ENCODE measurements at regions not wholly inside any gene's neighbourhood (a gene's known extent, or its start where the extent isn't known, plus 50 kb on each side); places are given as distances from the start of the nearest gene placed in this dataset.

GRCh38 chr10:107826171-107826570, 661.7 kb upstream of the SORCS1 start:
- Histone ChIP-seq H4K91ac (ENCODE audit: insufficient read depth, low read depth, low read length) (no peak overlapping the region), H3K56ac (ENCODE audit: extremely low read depth, insufficient read depth, low read length) (no peak overlapping the region), H3K18ac (ENCODE audit: low read depth, low read length) (no peak overlapping the region), H3K9me3 (ENCODE audit: control insufficient read depth, insufficient read depth, low read length) (no peaks in the 10 kb centered on the region; the same call in 1 of the 2 replicates), H2BK5ac (ENCODE audit: low read depth, low read length, poor library complexity, severe bottlenecking) (no peak overlapping the region), H3K14ac (replicated peaks; ENCODE audit: low read depth, low read length) (no peak overlapping the region), H2AK9ac (replicated peaks; ENCODE audit: low read depth, low read length, poor library complexity) (no peak overlapping the region), H4K8ac (ENCODE audit: low read depth in 2 of 2, low read length in 2 of 2) (no peak overlapping the region), H2BK15ac (ENCODE audit: low read depth, low read length) (no peak overlapping the region), H3K23ac (ENCODE audit: low read depth, low read length) (no peak overlapping the region), H3K4me2 (ENCODE audit: low read depth, low read length) (no peak overlapping the region), H2AK5ac (ENCODE audit: low read depth, low read length) (no peak overlapping the region), H4K20me1 (ENCODE audit: insufficient read depth, low read length) (no peaks in the 10 kb centered on the region), H3K27me3 (ENCODE audit: control insufficient read depth, insufficient read depth, low read length) (no peaks in the 10 kb centered on the region), H3K79me1 (ENCODE audit: low read depth in 1 of 2, low read length in 2 of 2) (no peaks in the 10 kb centered on the region), H3K9ac (ENCODE audit: low read depth, low read length) (no peak overlapping the region), H4K5ac (ENCODE audit: low read depth, low read length) (no peak overlapping the region), H3K4me1 (ENCODE audit: control insufficient read depth, insufficient read depth, low read length) (no peaks in the 10 kb centered on the region), H3K4ac (ENCODE audit: low read depth, low read length) (no peak overlapping the region), H3K36me3 (ENCODE audit: control insufficient read depth, insufficient read depth, low read length) (no peaks in the 10 kb centered on the region), H2BK120ac (ENCODE audit: low read depth, low read length) (no peak overlapping the region), H2BK20ac (ENCODE audit: low read depth, low read length) (no peak overlapping the region), H3K27ac (ENCODE audit: insufficient read depth, low read length) (no peak overlapping the region), H3K4me3 (ENCODE audit: insufficient read depth, low read depth, low read length) (no peak overlapping the region), H3K9me1 (ENCODE audit: insufficient read depth, low read length) (no peaks in the 10 kb centered on the region), H2AFZ (replicated peaks; ENCODE audit: low read length, poor library complexity) (no peak overlapping the region)
- no TSS peak for BruUV-seq (replicated peaks)
- in situ Hi-C loops (cut with MboI; ENCODE audit: low sequenced_read_pairs) = no loop called here
- TF ChIP-seq RAD21 (IDR thresholded peaks at IDR 0.05; ENCODE audit: low read length) (no peak), MXI1 (IDR thresholded peaks at IDR 0.05; ENCODE audit: borderline replicate concordance, low read depth, low read length) (no peak), CHD1 (IDR thresholded peaks at IDR 0.05; ENCODE audit: low read depth, low read length) (no peak), CEBPB (IDR thresholded peaks at IDR 0.05; ENCODE audit: low read depth, low read length) (no peak), CTCF (conservative IDR thresholded peaks at IDR 0.05; ENCODE audit: low read depth, low read length) (no peak), ELK1 (IDR thresholded peaks at IDR 0.05; ENCODE audit: borderline replicate concordance, low read depth, low read length) (no peak), BHLHE40 (IDR thresholded peaks at IDR 0.05; ENCODE audit: low read depth, low read length) (no peak), FOS (IDR thresholded peaks at IDR 0.05; ENCODE audit: low read depth, low read length) (no peak), RCOR1 (IDR thresholded peaks at IDR 0.05; ENCODE audit: insufficient replicate concordance, low read length) (no peak), NFE2L2 (IDR thresholded peaks at IDR 0.05; ENCODE audit: low read depth, low read length) (no peak), MAFK (IDR thresholded peaks at IDR 0.05; ENCODE audit: low read depth, low read length) (no peak), SMC3 (IDR thresholded peaks at IDR 0.05; ENCODE audit: low read depth, low read length) (no peak), POLR2A (IDR thresholded peaks at IDR 0.05; ENCODE audit: low read depth, low read length) (no peak), MAZ (IDR thresholded peaks at IDR 0.05; ENCODE audit: borderline replicate concordance, low read depth, low read length) (no peak), USF2 (IDR thresholded peaks at IDR 0.05; ENCODE audit: low read depth, low read length) (no peak)
- dilution Hi-C loops (cut with HindIII; ENCODE audit: low sequenced_read_pairs, unreplicated experiment) = no loop called here
- intact Hi-C loops (cut with micrococcal nuclease) = no loop called here
- ATAC-seq (ENCODE audit: low read depth) = no peak
- POLR2A ChIA-PET (ENCODE audit: unreplicated experiment) = no interaction called here
- no CpG with 5 or more reads among the region's 4 CpGs for WGBS, 2 experiments (ENCODE audit: extremely low coverage in 2 of 2, insufficient read length in 1 of 2)
- no peak for DNase-seq
- CTCF ChIA-PET = interaction anchor here (0.6 kb wide), 1 partner anchor 16 kb away, joined by 5 read pairs; no protein-coding TSS in a partner anchor

All from IMR-90 (cell line).